ENCODE measurements at regions not wholly inside any gene's neighbourhood (a gene's known extent, or its start where the extent isn't known, plus 50 kb on each side); places are given as distances from the start of the nearest gene placed in this dataset.
"Not testable (repeated sequence)": the region's sequence is repeated elsewhere in the genome, so short reads cannot be mapped to it uniquely, and the experiment has no call there.

DNA sequence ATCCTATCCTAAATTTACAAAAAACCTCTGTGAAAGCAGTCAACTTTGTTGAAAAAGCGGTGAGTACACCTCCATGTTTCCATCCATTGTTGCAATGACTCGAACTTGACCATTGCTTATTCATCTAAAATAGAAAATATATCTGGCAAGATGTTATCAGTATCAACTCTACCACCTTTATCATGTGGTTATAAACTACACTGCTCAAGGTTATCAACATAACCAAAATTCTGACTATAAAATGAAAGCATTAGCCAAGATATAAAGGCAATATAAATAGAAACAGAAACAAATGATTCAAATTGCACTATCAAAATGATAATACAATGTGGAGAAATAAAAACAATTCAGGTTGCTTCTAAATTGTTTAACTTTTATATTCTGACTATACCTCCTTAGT lies 150.0 kb downstream of the AVL9 start:
- not testable (repeated sequence) for DNase-seq

DNA sequence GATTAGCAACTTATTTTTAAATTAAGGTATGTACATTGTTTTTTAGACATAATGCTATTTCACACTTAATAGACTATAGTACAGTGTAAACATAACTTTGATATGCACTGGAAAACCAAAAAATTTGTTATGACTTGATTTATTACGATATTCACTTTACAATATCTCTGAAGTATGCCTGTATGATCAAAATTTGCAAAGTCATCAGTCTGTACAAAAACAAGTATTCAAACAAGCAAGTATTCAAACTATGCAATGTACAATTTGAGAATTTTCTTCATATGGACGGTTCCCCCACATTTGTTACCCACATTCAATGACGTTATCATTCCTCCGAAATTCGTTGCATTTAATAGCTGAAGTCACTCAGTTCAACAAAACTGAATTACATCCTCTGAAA lies 147.9 kb downstream of the AVL9 start:
- no peak for DNase-seq

DNA sequence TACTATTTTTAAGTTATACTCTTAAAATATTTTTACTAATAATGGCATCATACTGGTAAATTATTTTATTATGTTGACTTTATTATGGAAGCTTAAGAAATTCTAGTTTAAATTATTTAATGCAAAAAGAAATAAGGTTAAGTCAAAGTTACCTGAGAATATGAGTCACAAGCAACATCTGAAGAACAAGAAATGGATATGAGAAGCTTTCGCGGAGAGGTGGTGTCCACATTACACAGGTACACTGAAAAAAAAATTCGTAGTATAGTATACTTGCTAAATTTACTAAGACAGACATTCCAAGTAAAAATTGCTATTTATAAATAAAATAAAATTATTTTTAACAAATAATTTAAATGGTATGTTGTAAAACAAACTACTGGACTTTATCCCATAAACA lies 143.8 kb downstream of the AVL9 start:
- DNase-seq: no peak

DNA sequence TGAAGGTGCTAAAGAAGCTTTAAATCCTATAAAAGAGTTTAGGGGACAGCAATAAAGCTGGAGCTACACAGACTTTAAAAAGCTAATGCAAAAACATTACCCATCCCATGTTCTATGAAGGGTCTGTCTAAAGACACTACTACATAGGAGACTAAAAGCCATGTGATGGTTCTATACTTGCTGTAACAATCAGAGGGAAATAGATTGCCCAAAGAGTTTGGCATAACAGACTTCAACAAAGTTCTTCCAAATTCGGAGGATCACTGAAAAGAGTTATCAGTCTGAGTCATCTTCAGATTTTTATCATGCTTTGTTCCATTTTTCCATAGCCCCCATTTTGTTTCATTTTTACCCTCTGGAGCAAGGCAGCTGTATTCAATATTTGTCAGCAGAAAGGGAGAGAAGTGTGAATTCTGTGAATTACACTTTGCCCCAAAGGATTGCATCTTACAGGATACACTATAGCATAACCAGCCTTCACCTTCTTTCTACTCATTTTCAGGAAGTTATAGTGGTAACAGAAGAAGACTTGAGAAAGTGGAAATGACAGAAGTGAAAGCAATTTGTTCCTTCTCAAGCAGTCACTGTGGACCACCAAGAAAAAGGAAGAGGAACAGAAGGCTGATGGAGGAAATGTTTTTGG lies 143.3 kb downstream of the AVL9 start:
- not testable (repeated sequence) for DNase-seq

Data from DMS79 (cell line).